Fibroblast of villous mesenchyme (primary cell): ENCODE measurements at regions not wholly inside any gene's neighbourhood (a gene's known extent, or its start where the extent isn't known, plus 50 kb on each side); places are given as distances from the start of the nearest gene placed in this dataset.

Experiments used
- DNase-seq: peaks from one replicate; pipeline ENCODE4 v3.0.0-alpha.2; 2010; ENCODE audit warnings: low read depth
- H3K4me3 ChIP-seq: 2 replicates; pipeline ENCODE4 v1.5.1; 2011; ENCODE audit warnings: low read depth, mild to moderate bottlenecking, low read length
- TF ChIP-seq, protein P1 (sequence below): IDR thresholded peaks from 2 replicates; pipeline ENCODE4 v1.5.1; 2012; ENCODE audit warnings: low read depth, mild to moderate bottlenecking, low read length; ENCODE audit not compliant: insufficient read depth

DNA sequence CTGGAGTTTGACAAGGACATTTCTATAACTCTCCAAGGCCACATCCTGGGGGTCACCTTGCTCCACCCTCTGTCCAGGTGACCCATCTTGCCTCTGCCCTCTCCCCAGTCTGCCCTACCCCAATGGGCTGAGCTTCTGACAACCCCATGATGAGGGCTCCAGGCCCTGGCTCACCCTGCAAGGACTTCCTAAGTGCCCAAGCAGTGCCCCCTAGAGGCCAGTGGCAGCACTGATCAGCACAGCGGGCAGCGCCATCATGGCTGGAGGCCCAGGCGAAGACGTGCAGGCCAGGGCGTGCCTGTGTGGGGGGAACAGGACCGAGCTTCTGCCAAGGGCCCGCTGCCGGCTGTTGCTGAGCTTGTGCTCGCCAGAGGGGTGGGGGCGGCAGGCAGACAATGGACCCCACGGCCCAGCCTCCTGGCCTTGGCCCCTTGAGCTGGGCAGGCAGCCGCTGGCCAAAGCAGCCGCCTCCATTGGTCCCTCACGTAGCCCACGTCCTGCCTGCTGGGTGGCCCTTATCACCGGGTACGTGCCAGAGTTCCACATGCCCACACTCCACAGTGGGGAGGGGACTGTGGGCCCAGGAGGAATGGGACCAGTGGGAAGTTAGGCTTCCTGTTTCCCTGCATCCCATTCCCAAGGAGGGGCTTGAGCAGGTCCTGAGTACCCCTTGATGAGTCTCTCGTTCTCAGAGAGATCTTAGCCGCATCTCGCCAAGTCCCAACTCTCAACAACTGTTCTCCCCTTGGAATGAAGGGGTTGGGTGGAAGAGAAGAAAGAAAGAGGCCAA is 64.3 kb downstream of the MRPL14 start:
- no peak for DNase-seq
- H3K4me3 ChIP-seq, result no peak overlapping the region
- TF ChIP-seq, protein P1, sequence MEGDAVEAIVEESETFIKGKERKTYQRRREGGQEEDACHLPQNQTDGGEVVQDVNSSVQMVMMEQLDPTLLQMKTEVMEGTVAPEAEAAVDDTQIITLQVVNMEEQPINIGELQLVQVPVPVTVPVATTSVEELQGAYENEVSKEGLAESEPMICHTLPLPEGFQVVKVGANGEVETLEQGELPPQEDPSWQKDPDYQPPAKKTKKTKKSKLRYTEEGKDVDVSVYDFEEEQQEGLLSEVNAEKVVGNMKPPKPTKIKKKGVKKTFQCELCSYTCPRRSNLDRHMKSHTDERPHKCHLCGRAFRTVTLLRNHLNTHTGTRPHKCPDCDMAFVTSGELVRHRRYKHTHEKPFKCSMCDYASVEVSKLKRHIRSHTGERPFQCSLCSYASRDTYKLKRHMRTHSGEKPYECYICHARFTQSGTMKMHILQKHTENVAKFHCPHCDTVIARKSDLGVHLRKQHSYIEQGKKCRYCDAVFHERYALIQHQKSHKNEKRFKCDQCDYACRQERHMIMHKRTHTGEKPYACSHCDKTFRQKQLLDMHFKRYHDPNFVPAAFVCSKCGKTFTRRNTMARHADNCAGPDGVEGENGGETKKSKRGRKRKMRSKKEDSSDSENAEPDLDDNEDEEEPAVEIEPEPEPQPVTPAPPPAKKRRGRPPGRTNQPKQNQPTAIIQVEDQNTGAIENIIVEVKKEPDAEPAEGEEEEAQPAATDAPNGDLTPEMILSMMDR, result peak; percentile 48

DNA sequence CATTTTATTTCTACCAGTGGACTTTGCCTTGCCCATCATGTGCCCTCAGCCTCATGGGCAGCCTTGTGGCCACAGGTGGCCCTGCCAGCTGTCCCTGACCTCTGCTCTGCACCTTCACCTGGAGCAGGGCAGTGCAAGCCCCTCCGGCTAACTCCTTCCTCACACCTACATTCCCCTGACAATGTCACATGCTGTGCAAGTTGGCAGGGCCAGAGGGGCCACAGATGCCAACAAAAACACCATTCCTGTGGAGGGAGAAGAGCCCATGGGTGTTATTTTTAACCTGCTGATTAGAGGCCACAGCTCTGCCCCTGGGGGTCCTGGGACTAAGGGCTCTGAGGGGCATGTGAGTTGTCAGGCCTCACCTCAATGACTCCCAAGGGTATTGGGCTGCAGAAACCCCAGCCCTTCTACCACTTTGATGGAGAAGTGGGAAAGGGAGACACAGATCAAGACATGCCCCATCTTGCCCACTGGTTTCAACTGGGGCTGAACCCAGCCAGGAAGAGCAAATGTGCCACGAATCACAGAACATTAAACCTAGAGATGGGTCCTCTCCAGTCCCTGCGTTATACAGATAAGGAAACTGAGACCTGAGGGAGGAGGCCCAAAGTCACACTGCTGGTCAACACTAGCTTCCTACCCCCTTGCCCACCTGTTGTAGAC is 65.0 kb downstream of the MRPL14 start:
- no peak for DNase-seq
- TF ChIP-seq, protein P1, result no peak
- H3K4me3 ChIP-seq, result no peak overlapping the region

DNA sequence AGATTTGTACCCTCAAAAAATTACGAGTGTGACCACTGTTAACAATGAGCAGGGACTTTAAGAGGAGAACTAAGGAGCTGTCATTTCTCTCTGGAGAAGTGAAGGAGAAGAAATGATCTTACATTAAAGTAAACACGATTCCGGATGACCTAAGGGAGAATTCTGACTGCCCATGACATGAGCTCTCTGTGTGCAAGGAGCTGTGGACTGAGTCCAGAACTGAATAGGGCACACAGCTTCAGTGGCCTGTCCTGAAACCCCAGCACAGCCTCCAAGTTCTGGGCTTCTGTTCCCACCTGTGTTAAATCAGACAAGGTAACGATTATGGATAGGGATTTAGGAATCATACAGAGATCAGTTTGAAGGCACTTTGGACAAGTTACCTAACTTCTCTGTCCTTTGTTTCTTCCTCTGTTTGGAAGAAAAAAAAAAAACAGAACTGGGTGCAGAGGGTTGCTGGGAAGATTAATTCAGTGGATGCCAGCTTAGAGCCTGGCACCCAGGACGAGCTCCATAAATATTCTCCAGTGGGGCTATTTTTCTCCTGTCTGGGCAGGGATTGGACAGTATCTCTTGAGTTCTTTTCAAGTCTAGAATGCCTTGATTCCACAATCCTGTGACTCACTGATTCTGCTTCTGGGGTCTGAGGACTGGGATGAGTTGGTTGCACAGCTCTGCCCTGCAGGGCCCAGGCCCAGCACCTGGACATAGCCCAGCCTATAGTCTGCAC is 65.7 kb downstream of the MRPL14 start:
- peak; percentile 63 for DNase-seq
- TF ChIP-seq, protein P1, result no peak
- H3K4me3 ChIP-seq, result no peak overlapping the region

DNA sequence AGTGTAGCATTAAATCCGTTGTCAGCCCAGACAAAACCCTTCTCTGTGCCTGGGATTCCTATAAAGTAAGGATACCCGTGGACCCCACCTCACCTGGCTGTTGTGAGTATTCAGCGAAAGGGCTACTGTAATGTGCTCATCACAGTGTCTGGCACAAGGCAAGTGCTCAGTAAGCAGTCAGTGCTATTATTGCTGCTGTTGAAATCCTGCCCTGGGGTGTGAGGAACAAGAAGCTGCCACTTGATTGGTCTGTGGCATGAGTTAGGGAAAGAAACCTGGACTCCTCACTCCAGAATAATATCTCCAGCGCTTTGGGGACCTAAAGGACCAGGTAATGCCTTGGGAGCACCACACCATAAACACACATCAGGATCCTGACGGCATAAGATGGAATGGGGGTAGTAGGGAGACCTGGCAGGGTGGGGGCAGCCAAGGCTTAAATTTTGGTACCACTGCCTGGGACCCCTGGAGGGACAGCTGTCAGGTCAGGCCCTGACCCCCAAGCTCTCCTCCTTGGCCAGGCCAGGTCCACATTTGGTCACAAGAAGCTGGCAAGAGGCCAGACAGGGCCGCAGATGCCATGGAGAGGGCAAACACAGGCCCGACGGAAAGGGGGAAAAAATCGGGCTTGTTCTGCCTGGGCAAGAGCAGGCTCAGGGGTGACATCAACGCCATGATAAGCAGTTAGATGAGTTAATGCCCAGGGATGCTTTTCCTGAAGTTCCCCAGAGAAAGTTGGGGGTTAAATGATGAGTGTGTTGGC is 66.5 kb downstream of the MRPL14 start:
- DNase-seq, result no peak
- no peak overlapping the region for H3K4me3 ChIP-seq
- TF ChIP-seq, protein P1, result no peak

DNA sequence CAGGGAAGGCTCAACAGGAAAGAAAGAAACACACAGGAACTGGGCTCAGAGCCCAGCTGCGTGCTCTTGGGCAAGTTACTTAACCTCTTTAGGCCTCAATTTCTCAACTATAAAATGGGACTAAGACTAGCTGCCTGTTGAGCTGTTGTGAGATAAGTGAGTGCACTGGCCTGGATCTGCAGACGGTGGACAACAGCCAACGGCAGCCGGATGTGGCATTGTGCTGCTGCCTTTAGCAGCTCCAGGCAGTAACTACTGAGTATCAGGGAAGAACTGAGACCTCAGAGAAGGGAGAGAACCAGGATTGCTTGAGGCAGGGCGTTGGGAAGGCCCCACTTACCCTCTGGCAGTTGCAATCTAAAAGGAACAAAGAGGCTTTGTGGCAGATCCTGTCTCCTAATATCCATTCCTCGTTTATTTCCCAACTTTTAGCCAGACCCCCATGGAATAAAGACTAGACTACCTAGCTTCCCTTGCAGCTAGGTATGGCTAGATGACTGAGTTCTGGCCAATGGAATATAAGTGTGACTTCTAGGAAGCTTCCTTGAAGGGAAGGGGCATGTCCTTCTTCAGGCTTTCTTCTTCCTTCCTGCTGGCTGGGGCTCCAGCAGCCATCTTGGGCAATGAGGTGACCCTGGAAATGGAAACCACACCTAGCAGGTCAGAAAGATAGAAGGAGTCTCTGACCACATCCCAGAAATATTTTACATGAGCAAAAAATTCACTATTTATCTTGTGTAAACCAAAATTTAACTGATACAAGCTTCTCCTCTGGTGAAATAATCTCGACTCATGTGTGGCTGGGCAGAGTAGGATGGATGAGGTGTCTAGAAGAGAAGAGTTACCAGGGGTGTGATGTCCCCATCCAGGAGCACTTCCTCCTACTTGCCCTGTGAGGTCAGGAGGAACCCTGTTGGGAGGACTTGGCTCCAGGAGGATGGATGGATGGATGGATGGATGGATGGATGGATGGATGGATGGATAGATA is 67.6 kb downstream of the MRPL14 start:
- peak; percentile 95 for DNase-seq
- TF ChIP-seq, protein P1, result no peak
- H3K4me3 ChIP-seq, result no peak overlapping the region
